ENCODE measurements at regions not wholly inside any gene's neighbourhood (a gene's known extent, or its start where the extent isn't known, plus 50 kb on each side); places are given as distances from the start of the nearest gene placed in this dataset.
"Not testable (repeated sequence)": the region's sequence is repeated elsewhere in the genome, so short reads cannot be mapped to it uniquely, and the experiment has no call there.

DNA sequence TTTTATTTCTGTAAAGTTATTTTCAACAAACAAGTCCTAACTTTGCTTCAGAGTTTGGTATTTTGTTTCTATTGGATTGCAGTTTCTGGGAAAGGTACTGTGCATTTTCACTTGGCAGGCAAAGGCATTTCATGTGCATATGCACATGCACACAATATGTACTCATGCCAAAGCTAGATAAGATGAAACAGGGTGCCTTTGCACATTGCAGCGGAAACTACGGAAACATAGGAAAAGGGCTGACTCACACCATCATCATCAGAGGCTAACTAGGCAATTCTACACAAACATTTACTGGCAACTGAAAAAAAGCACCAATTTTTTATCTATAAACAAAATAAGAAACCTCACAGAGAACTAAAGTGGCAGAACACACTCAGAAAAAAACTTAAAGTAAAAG, 550.6 kb upstream of the NECTIN3 start:
- H3K27ac ChIP-seq = no peak overlapping the region
- no peaks in the 10 kb centered on the region for H3K36me3 ChIP-seq (ENCODE audit: insufficient read depth)
- H3K4me2 ChIP-seq = no peak overlapping the region
- no peak for TF ChIP-seq CTCF (conservative IDR thresholded peaks at IDR 0.05; ENCODE audit: low read depth, low read length)
- H2AFZ ChIP-seq (ENCODE audit: low read depth) = no peak overlapping the region
- no peaks in the 10 kb centered on the region for H4K20me1 ChIP-seq (ENCODE audit: insufficient read depth)
- H3K27me3 ChIP-seq (ENCODE audit: insufficient read depth, low read depth) = no peaks in the 10 kb centered on the region
- H3K4me3 ChIP-seq (IDR thresholded peaks at IDR 0.05; ENCODE audit: insufficient read depth, low read depth, low read length) = no peak overlapping the region
- H3K4me1 ChIP-seq (ENCODE audit: low read depth, poor library complexity, severe bottlenecking) = no peaks in the 10 kb centered on the region
- H3K9ac ChIP-seq = no peak overlapping the region
- no peaks in the 10 kb centered on the region for H3K79me2 ChIP-seq (ENCODE audit: insufficient read depth, low read depth)

GRCh38 chr3:110525558-110526064, 546.0 kb upstream of the NECTIN3 start:
- H2AFZ ChIP-seq (ENCODE audit: low read depth); H3K4me1 ChIP-seq (ENCODE audit: low read depth, poor library complexity, severe bottlenecking); H3K36me3 ChIP-seq (ENCODE audit: insufficient read depth); H3K4me3 ChIP-seq (IDR thresholded peaks at IDR 0.05; ENCODE audit: insufficient read depth, low read depth, low read length); H3K4me2 ChIP-seq; H4K20me1 ChIP-seq (ENCODE audit: insufficient read depth); H3K9ac ChIP-seq; H3K27ac ChIP-seq; H3K79me2 ChIP-seq (ENCODE audit: insufficient read depth, low read depth); H3K27me3 ChIP-seq (ENCODE audit: insufficient read depth, low read depth): not testable (repeated sequence)

DNA sequence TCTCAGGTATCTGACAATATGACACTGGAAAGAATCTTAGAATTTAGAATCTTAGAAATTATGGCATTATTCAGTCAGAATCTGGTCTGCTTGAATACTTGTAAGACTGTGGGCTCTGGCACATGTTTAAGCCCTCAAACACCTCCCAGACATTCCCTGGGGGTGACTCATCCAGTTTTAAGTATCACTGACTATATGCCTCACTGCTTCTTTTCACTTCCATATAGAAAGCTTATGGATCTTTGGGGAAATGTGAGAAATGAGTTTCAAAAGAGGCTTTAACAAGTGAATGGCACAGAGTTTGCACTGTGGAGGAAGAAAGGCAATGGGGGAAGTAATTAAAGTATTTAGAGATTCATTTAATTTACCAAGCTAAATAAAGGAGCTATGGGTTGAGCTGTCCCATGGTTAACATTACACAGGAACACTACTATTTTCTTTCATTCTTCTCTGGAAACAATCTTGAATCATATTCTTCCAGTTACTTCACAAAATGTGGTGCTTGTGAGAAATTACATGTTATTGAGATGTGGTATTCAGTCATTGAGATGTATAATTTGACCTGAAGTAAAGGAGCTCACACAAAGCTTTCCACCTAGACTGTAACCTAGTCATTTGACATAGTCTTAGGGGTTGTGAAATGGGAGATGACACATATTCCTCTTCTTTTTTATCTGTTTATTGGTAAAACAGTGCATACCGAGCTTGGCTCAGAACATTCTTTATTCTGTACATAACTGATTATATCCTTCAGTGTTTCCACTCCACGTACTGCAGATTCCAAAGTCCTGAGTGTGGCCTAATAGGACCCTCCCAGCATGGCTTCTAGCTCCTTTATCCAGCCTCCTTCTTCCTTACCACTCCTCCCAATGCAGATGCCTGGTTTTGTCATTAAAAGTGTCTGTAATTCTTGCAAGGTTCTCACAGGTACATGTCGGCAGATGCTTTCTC, 544.6 kb upstream of the NECTIN3 start:
- no peaks in the 10 kb centered on the region for H3K27me3 ChIP-seq (ENCODE audit: insufficient read depth, low read depth)
- no peak overlapping the region for H3K4me3 ChIP-seq (IDR thresholded peaks at IDR 0.05; ENCODE audit: insufficient read depth, low read depth, low read length)
- TF ChIP-seq CTCF (conservative IDR thresholded peaks at IDR 0.05; ENCODE audit: low read depth, low read length) = no peak
- H4K20me1 ChIP-seq (ENCODE audit: insufficient read depth) = no peaks in the 10 kb centered on the region
- H3K9ac ChIP-seq = no peak overlapping the region
- H3K36me3 ChIP-seq (ENCODE audit: insufficient read depth) = no peaks in the 10 kb centered on the region
- H2AFZ ChIP-seq (ENCODE audit: low read depth) = no peak overlapping the region
- H3K79me2 ChIP-seq (ENCODE audit: insufficient read depth, low read depth) = no peaks in the 10 kb centered on the region
- no peak overlapping the region for H3K27ac ChIP-seq
- H3K4me2 ChIP-seq = no peak overlapping the region
- H3K4me1 ChIP-seq (ENCODE audit: low read depth, poor library complexity, severe bottlenecking) = no peaks in the 10 kb centered on the region

DNA sequence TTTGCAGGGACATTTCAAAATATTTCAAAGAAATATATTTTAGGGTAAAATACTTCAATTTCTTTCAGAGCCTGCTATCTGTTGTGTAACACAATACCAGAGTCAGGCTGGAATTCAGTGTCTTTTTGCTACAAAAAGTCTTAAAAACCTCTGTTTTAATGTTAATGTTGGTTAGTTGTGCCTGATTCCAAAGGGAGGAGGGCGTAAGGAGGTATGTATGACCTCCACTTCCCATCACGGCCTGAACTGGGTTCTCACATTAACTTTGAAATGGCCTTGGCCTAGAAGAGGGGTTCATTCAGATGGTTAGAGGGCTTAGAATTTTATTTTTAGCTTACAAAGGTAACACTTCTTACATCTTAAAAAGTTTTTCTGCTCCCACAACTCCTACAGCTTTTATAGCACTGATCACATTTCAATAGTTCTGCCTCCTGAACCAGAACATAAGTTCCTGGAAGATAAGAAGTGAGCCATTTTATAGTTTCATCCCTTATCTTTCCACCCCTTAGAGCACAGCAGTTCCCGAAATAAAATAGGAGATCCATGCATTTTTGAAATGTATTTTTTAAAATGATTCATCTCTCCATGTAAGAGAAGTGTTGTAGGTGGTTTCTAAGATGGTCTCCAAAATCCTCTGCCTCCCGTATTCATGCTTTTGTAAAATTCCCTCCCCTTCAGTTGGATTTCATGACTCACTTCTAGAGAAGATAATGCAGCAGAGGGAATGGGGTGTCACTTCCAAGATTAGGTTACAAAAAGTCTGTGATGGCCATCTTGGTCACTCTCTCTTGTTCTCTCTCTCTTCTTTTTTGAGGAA, 543.1 kb upstream of the NECTIN3 start:
- Histone ChIP-seq H3K4me1 (ENCODE audit: low read depth, poor library complexity, severe bottlenecking) (no peaks in the 10 kb centered on the region), H3K9ac (no peak overlapping the region), H3K4me3 (IDR thresholded peaks at IDR 0.05; ENCODE audit: insufficient read depth, low read depth, low read length) (no peak overlapping the region), H2AFZ (ENCODE audit: low read depth) (no peak overlapping the region), H3K4me2 (no peak overlapping the region), H3K27me3 (ENCODE audit: insufficient read depth, low read depth) (no peaks in the 10 kb centered on the region), H3K79me2 (ENCODE audit: insufficient read depth, low read depth) (no peaks in the 10 kb centered on the region), H3K27ac (no peak overlapping the region), H3K36me3 (ENCODE audit: insufficient read depth) (no peaks in the 10 kb centered on the region), H4K20me1 (ENCODE audit: insufficient read depth) (no peaks in the 10 kb centered on the region)
- no peak for TF ChIP-seq CTCF (conservative IDR thresholded peaks at IDR 0.05; ENCODE audit: low read depth, low read length)
